ENCODE measurements at regions not wholly inside any gene's neighbourhood (a gene's known extent, or its start where the extent isn't known, plus 50 kb on each side); places are given as distances from the start of the nearest gene placed in this dataset.

GRCh38 chr6:168217880-168218537 lies 101.6 kb downstream of the DACT2 start:
- Histone ChIP-seq H2AFZ (replicated peaks; ENCODE audit: low read length, poor library complexity) (no peak overlapping the region), H2AK9ac (replicated peaks; ENCODE audit: low read depth, low read length, poor library complexity) (no peak overlapping the region), H2AK5ac (ENCODE audit: low read depth, low read length) (no peak overlapping the region), H3K9me1 (ENCODE audit: insufficient read depth, low read length) (no peaks in the 10 kb centered on the region), H4K8ac (ENCODE audit: low read depth in 2 of 2, low read length in 2 of 2) (no peak overlapping the region), H3K4me1 (ENCODE audit: control insufficient read depth, insufficient read depth, low read length) (no peaks in the 10 kb centered on the region), H2BK15ac (ENCODE audit: low read depth, low read length) (no peak overlapping the region), H3K4me2 (ENCODE audit: low read depth, low read length) (no peak overlapping the region), H3K9ac (ENCODE audit: low read depth, low read length) (no peak overlapping the region), H3K14ac (replicated peaks; ENCODE audit: low read depth, low read length) (no peak overlapping the region), H3K4ac (ENCODE audit: low read depth, low read length) (no peak overlapping the region), H3K4me3 (ENCODE audit: insufficient read depth, low read depth, low read length) (no peak overlapping the region), H2BK120ac (ENCODE audit: low read depth, low read length) (no peak overlapping the region), H3K9me3 (ENCODE audit: control insufficient read depth, insufficient read depth, low read length) (peaks cover 35% of the 10 kb centered on the region), H3K23ac (ENCODE audit: low read depth, low read length) (no peak overlapping the region), H2BK20ac (ENCODE audit: low read depth, low read length) (no peak overlapping the region), H3K36me3 (ENCODE audit: control insufficient read depth, insufficient read depth, low read length) (no peaks in the 10 kb centered on the region), H2BK5ac (ENCODE audit: low read depth, low read length, poor library complexity, severe bottlenecking) (no peak overlapping the region), H3K18ac (ENCODE audit: low read depth, low read length) (no peak overlapping the region), H3K79me1 (ENCODE audit: low read depth in 1 of 2, low read length in 2 of 2) (no peaks in the 10 kb centered on the region), H4K20me1 (ENCODE audit: insufficient read depth, low read length) (no peaks in the 10 kb centered on the region), H3K27me3 (ENCODE audit: control insufficient read depth, insufficient read depth, low read length) (no peaks in the 10 kb centered on the region), H3K56ac (ENCODE audit: extremely low read depth, insufficient read depth, low read length) (no peak overlapping the region), H4K5ac (ENCODE audit: low read depth, low read length) (no peak overlapping the region), H3K27ac (ENCODE audit: insufficient read depth, low read length) (no peak overlapping the region), H4K91ac (ENCODE audit: insufficient read depth, low read depth, low read length) (no peak overlapping the region)
- ChIA-PET POLR2A (ENCODE audit: unreplicated experiment) (no interaction called here), CTCF (no interaction called here)
- WGBS, 2 experiments (ENCODE audit: extremely low coverage in 2 of 2, insufficient read length in 1 of 2): no CpG with 5 or more reads among the region's 9 CpGs
- ATAC-seq (ENCODE audit: low read depth) (no peak), DNase-seq (no peak)
- BruUV-seq (replicated peaks): no TSS peak
- TF ChIP-seq RCOR1 (IDR thresholded peaks at IDR 0.05; ENCODE audit: insufficient replicate concordance, low read length) (no peak), BHLHE40 (IDR thresholded peaks at IDR 0.05; ENCODE audit: low read depth, low read length) (no peak), ELK1 (IDR thresholded peaks at IDR 0.05; ENCODE audit: borderline replicate concordance, low read depth, low read length) (no peak), CEBPB (IDR thresholded peaks at IDR 0.05; ENCODE audit: low read depth, low read length) (no peak), NFE2L2 (IDR thresholded peaks at IDR 0.05; ENCODE audit: low read depth, low read length) (no peak), FOS (IDR thresholded peaks at IDR 0.05; ENCODE audit: low read depth, low read length) (no peak), RAD21 (IDR thresholded peaks at IDR 0.05; ENCODE audit: low read length) (no peak), USF2 (IDR thresholded peaks at IDR 0.05; ENCODE audit: low read depth, low read length) (no peak), MXI1 (IDR thresholded peaks at IDR 0.05; ENCODE audit: borderline replicate concordance, low read depth, low read length) (no peak), CHD1 (IDR thresholded peaks at IDR 0.05; ENCODE audit: low read depth, low read length) (no peak)
- intact Hi-C loops (cut with micrococcal nuclease): no loop called here
- dilution Hi-C loops (cut with HindIII; ENCODE audit: low sequenced_read_pairs, unreplicated experiment): no loop called here
- in situ Hi-C loops (cut with MboI; ENCODE audit: low sequenced_read_pairs): no loop called here

Data from IMR-90 (cell line).